Body of pancreas (tissue), 4 donors: ENCODE measurements at regions not wholly inside any gene's neighbourhood (a gene's known extent, or its start where the extent isn't known, plus 50 kb on each side); places are given as distances from the start of the nearest gene placed in this dataset.

Experiments used
- POLR2A ChIP-seq, 3 donors: fragments of 450-650 bp; IDR thresholded peaks; one replicate each; pipeline ENCODE4 v1.6.1; 2016; ENCODE audit warnings: antibody characterized with exemption in 3 of 3, mild to moderate bottlenecking in 2 of 3
- TF ChIP-seq, protein P1 (sequence below), 7 experiments: fragments of 450-650 bp in 4 of 7; fragments of 200-600 bp in 3 of 7; sonication (generic) in 3 of 7; IDR thresholded peaks; one replicate each; pipeline ENCODE4 v1.5.1; 2016 to 2019; ENCODE audit warnings: antibody characterized with exemption in 7 of 7

DNA sequence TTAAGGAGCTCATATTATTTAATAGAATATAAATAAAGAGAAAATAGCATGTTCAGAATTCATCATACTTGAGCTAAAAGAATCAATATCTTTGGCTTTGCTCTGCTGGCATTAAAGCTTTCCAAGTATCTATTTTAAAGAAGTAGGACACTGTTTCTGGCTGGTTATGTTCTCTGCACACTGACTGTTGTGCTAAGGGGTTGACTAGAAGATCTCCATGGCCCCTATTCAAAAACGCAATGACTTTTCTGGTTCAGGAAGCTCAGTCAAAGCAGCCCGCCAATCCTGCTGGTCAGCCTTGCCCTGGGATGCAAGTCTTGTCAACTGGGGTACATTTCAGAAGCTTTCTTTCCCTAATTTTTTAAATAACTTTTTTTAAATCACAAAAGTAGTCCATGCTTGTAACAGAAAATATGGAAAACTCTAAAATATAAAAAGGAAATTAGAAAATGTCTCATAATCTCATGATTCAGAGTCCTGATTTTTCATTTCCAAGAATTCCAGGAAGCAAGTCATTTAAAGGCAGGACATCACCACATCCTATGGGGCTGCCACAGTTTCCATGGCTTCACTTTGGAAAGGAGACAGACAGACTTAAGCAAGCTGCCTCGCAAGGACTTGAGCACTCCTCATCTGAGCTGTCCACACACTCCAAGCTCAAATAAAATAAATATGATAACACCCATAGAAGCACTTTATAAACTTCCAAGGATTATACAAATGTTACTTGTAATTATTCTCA is 195.1 kb downstream of the TXNL1 start:
- TF ChIP-seq POLR2A (IDR thresholded peaks at IDR 0.05): no peak
- TF ChIP-seq, protein P1, sequence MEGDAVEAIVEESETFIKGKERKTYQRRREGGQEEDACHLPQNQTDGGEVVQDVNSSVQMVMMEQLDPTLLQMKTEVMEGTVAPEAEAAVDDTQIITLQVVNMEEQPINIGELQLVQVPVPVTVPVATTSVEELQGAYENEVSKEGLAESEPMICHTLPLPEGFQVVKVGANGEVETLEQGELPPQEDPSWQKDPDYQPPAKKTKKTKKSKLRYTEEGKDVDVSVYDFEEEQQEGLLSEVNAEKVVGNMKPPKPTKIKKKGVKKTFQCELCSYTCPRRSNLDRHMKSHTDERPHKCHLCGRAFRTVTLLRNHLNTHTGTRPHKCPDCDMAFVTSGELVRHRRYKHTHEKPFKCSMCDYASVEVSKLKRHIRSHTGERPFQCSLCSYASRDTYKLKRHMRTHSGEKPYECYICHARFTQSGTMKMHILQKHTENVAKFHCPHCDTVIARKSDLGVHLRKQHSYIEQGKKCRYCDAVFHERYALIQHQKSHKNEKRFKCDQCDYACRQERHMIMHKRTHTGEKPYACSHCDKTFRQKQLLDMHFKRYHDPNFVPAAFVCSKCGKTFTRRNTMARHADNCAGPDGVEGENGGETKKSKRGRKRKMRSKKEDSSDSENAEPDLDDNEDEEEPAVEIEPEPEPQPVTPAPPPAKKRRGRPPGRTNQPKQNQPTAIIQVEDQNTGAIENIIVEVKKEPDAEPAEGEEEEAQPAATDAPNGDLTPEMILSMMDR (IDR thresholded peaks at IDR 0.05): no peak
